Osteocyte (in vitro differentiated cells): ENCODE measurements at regions not wholly inside any gene's neighbourhood (a gene's known extent, or its start where the extent isn't known, plus 50 kb on each side); places are given as distances from the start of the nearest gene placed in this dataset.

Source experiments
- DNase-seq: peaks from one replicate; pipeline ENCODE4 v3.0.0; 2021; ENCODE audit warnings: mixed read lengths; ENCODE audit not compliant: unreplicated experiment; ENCODE audit errors: extremely low spot score
- H3K27ac Mint-ChIP-seq: one replicate; pipeline ENCODE4 v1.8.0; 2021; ENCODE audit warnings: mild to moderate bottlenecking, mixed read lengths; ENCODE audit not compliant: unreplicated experiment
- H3K27me3 Mint-ChIP-seq: one replicate; pipeline ENCODE4 v1.8.0; 2021; ENCODE audit warnings: mixed read lengths; ENCODE audit not compliant: unreplicated experiment
- H3K36me3 Mint-ChIP-seq: one replicate; pipeline ENCODE4 v1.8.0; 2021; ENCODE audit warnings: mixed read lengths; ENCODE audit not compliant: unreplicated experiment
- H3K4me1 Mint-ChIP-seq: one replicate; pipeline ENCODE4 v1.8.0; 2021; ENCODE audit warnings: mixed read lengths; ENCODE audit not compliant: unreplicated experiment
- H3K4me3 Mint-ChIP-seq: one replicate; pipeline ENCODE4 v1.8.0; 2021; ENCODE audit warnings: mild to moderate bottlenecking, moderate library complexity, mixed read lengths; ENCODE audit not compliant: unreplicated experiment
- H3K9me3 Mint-ChIP-seq: one replicate; pipeline ENCODE4 v1.8.0; 2021; ENCODE audit warnings: mixed read lengths; ENCODE audit not compliant: unreplicated experiment
- CTCF ChIP-seq: fragments of 200-600 bp; sonication (generic); IDR thresholded peaks from 2 replicates; pipeline ENCODE4 v1.5.0; 2021; ENCODE audit warnings: antibody characterized with exemption, mild to moderate bottlenecking, moderate library complexity

- Mint-ChIP-seq H3K36me3 (no peaks in the 10 kb centered on the region), H3K27me3 (peaks cover 2% of the 10 kb centered on the region), H3K9me3 (no peaks in the 10 kb centered on the region), H3K4me3 (no peak overlapping the region), H3K4me1 (peaks cover 3% of the 10 kb centered on the region), H3K27ac (no peak overlapping the region)
- no peak for TF ChIP-seq CTCF
- DNase-seq: no peak
Observed at GRCh38 chr1:232368821-232369321, 261.1 kb downstream of the SIPA1L2 start.

GRCh38 chr1:232367293-232367692 lies 262.6 kb downstream of the SIPA1L2 start:
- Mint-ChIP-seq H3K4me1 (peaks cover 3% of the 10 kb centered on the region), H3K4me3 (no peak overlapping the region), H3K36me3 (no peaks in the 10 kb centered on the region), H3K27ac (no peak overlapping the region), H3K9me3 (no peaks in the 10 kb centered on the region), H3K27me3 (peaks cover 2% of the 10 kb centered on the region)
- no peak for DNase-seq
- TF ChIP-seq CTCF: no peak

GRCh38 chr1:232364654-232365382 lies 265.1 kb downstream of the SIPA1L2 start:
- no peaks in the 10 kb centered on the region for H3K36me3 Mint-ChIP-seq
- no peaks in the 10 kb centered on the region for H3K9me3 Mint-ChIP-seq
- no peak for TF ChIP-seq CTCF
- H3K27me3 Mint-ChIP-seq: peaks cover 2% of the 10 kb centered on the region
- peaks cover 17% of the 10 kb centered on the region for H3K4me1 Mint-ChIP-seq
- no peak overlapping the region for H3K27ac Mint-ChIP-seq
- no peak overlapping the region for H3K4me3 Mint-ChIP-seq
- no peak for DNase-seq

- DNase-seq: no peak
- Mint-ChIP-seq H3K27ac (no peak overlapping the region), H3K4me1 (peaks cover 15% of the 10 kb centered on the region), H3K36me3 (no peaks in the 10 kb centered on the region), H3K9me3 (no peaks in the 10 kb centered on the region), H3K27me3 (no peaks in the 10 kb centered on the region), H3K4me3 (no peak overlapping the region)
- TF ChIP-seq CTCF: no peak
Observed at GRCh38 chr1:232363008-232363407, 266.9 kb downstream of the SIPA1L2 start.

- no peak overlapping the region for H3K27ac Mint-ChIP-seq
- H3K9me3 Mint-ChIP-seq: no peaks in the 10 kb centered on the region
- no peak for TF ChIP-seq CTCF
- no peak overlapping the region for H3K4me3 Mint-ChIP-seq
- H3K36me3 Mint-ChIP-seq: no peaks in the 10 kb centered on the region
- H3K4me1 Mint-ChIP-seq: peaks cover 18% of the 10 kb centered on the region
- no peaks in the 10 kb centered on the region for H3K27me3 Mint-ChIP-seq
- no peak for DNase-seq
Observed at GRCh38 chr1:232357416-232357815, 272.5 kb downstream of the SIPA1L2 start.
